HG02642 (cell line): ENCODE measurements at regions not wholly inside any gene's neighbourhood (a gene's known extent, or its start where the extent isn't known, plus 50 kb on each side); places are given as distances from the start of the nearest gene placed in this dataset.
"Not testable (repeated sequence)": the region's sequence is repeated elsewhere in the genome, so short reads cannot be mapped to it uniquely, and the experiment has no call there.

ENCODE experiments used
- ATAC-seq: cut with Tn5 transposase; IDR thresholded peaks from one replicate; pipeline ENCODE4 v1.9.1; 2021; ENCODE audit warnings: mild to moderate bottlenecking; ENCODE audit not compliant: unreplicated experiment, poor library complexity

DNA sequence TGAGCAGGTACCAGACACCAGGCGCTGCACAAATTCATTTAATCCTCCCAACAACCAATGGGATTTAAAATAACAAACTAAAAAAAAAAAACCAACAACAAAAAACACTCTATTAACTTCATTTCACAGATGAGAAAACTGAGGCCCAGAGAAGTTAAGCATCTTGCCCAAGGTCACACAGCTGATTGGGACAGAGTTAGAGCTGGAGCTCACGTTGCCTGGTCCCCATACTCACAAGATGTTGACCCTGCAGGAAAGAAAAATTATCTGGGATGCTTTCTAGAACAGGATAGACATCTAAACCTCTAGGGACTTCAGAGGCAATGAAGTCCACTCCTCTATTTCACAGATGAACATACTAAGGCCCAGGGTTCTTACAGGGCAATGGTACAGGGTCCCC, 175.3 kb downstream of the PSMG1 start:
- no peak for ATAC-seq

DNA sequence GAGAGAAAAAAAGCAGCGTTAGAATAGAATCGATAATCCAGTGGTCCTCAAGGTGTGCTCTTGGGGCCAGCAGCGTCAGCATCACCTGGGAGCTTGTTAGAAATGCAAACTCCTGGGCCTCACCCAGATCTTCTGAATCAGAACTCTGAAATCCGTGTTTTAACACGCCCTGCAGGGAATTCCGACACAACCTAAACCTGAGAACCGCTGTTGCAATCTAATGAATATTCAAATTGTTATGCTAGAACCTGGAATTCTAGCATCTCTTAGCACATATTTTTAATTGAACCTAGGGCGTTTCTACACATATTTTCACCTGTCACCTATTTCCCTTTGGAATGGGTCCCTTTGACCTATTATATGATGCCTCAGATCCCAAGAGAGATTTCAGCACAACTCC, 175.7 kb downstream of the PSMG1 start:
- ATAC-seq = no peak

DNA sequence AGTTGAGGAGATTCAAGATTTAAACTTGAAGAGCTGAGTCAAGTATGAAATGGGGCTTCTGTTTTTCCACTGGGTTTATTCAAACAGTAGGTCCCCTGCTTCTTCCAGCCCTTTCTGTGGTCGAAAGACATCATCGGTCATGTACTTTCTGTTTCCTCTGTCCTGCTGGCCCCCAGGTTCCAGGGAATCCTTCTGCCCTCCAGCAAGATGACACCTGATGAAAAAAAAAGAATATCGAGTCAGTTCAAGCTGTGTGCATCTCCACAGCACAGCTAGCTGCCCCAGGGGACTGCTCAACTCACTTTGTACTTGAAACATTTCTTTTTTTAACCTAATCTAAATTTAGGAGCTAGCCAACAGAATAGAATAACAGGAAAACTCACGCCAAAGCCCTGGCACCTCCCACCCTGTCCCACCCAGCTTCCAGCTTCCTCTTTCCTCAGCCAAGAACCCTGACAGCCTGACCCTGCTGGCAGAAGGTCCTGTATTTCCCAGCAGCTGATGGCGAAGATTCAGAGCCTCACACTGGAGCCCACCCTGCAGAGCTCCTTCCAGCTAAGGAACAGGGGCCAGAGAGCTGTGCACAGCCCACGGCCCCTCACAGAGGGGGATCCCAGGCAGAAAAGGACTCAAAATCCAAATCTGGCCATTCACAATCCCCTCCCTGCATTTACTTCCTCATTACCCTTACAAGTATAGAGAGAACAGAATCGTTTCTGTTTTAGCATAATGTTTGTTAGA, 176.5 kb downstream of the PSMG1 start:
- ATAC-seq = no peak

DNA sequence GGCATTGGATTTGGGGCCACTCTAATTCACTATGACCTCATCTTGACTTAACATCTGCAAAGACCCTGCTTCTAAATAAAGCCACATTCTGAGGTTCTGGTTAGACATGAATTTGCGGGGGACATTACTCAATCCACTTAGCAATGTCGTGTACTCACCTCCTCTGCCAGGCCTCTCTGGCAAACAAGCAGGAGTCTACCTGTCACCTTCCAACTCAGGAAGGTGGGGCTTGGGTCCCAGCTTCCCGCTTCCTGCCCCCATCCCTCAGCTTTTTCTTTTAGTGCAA, 177.8 kb downstream of the PSMG1 start:
- no peak for ATAC-seq

DNA sequence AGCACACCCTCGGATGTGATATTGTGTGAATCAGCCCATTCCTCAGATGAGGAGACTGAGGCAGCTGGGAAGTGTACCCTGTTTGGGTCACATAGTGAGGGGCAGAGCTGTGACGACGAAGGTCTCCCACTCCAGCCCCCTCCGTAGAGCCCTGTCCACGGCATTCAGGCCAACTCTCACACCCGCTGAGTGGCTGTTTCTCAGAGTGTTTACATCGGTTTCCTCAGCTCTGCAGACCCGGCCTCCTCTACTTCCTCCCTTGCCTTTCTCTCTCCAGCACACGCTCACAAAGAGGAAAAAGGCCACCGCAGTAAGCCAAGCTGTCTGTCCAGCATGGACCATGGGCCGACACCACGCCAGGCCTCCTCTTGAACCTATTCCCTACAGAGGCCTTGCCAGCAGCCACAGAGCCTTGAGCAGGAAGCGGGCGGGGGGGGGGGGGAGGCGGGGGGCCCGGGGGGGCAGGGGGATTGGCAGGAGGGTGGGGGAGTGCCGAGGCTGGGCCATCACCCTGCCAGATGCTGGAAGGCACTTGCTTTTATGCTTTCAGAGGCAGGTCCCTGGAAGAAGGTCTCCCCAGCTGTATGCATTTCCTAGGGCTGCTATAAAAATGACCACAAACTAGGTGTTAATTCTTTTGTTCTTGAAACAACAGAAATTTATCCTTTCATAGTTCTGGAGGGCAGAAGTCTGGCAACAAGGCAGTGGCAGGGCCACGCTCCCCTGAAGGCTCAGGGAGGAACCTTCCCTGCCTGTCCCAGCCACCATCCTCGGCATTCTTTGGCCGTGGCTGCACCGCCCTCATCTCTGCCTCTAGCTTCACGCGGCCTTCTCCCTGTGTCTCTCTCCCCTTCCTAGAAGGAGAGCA, 178.4 kb downstream of the PSMG1 start:
- ATAC-seq = no peak

DNA sequence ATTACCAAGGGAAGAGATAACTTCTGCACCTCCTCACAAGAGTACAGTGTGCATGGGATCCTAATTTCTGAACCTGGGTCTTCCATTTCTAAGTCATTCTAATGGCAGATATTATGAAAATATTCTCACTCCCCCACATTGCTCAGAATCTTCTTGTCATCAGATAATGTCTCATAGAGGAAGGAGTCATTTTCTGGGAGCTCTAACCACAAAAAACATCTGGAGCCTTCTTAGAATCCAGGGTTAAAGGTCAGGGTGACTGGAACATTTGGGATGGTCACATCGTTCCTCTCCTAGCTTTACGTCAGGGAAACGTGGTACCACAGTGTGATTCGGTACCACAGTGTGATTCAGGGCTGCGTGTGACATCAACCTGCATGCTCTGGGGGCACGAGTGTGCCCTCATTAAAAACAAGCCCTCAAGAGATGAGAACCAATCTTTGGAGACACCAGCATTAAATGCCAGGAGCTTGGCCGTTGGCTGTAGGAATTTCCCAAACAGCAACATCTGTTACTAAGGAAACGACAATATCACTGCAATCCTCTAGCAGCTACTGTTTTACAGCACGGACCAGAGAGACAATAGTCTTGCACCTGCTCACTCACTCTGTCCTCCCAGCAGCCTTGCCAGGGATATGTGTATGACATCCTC, 179.1 kb downstream of the PSMG1 start:
- ATAC-seq = no peak

DNA sequence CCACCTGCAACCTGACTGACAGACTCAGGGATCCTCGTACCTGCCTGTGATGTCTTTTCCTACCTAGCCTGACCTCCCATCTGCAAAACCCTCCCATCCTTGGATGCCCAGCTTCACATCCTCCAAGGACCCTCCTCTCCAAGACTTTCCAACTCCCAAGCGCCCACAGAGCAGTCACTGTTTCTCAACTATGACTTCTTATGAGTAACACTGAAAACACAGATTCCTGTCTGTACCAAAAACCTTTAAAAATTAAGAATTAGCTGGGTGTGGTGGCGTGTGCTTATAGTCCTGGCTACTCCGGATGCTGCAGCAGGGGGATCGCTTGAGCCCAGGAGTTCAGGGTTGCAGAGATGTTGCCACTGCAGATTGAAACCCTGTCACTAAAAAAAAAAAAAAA, 181.9 kb downstream of the PSMG1 start:
- no peak for ATAC-seq

DNA sequence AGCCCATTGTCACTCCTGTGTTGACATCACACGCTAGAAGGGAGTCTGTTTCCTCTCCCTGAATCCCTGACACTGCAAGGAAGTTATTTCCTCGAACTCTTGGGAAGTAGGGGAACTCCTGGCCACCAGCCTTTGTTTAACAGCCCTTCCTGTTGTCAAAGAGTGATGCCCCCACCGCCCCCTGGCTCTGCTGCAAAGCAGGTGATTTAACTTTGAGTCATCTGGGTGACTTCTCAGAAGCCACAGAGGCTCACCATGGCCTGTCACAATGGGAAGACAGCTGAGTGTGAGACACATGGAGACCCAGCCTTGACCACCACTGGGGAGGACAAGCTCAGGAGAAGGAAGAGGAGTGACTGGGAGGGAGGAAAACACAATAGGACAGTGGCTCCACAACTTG, 182.8 kb downstream of the PSMG1 start:
- ATAC-seq = no peak

DNA sequence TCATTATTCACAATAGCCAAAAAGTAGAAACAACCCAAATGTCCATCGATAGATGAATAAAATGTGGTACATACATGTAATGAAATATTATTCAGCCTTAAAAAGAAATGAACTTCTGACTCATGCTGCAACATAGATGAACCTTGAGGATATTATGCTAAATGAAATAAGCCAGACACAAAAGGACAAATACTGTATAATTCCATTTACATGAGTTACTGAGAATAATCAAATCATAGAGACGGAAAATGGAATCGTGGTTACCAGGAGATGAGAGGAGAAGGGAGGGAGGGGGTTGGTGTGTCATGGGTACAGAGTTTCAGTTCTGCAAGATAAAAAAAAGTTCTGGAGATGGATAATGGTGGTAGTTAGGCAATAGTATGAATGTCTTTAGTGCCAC, 184.1 kb downstream of the PSMG1 start:
- ATAC-seq = no peak

DNA sequence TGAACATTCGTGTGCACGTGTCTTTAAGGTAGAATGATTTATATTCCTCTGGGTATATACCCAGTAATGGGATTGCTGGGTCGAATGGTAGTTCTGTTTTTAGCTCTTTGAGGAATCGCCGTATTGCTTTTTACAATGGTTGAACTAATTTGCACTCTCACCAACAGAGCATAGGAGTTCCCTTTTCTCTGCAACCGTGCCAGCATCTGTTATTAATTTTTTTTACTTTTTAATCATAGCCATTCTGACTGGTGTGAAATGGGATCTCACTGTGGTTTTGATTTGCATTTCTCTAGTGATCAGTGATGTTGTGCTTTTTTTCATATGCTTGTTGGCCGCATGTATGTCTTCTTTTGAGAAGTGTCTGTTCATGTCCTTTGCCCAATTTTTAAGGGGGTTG, 185.0 kb downstream of the PSMG1 start:
- ATAC-seq = not testable (repeated sequence)

DNA sequence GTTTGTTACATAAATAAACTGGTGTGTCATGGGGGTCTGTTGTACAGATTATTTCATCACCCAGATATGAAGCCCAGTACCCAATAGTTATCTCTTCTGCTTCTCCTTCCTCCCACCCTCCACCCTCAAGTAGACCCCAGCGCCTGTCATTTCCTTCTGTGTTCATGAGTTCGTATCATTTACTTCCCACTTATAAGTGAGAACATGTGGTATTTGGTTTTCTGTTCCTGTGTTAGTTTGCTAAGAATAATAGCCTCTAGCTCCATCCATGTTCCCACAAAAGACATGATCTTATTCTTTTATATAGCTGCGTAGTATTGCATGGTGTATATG, 185.4 kb downstream of the PSMG1 start:
- ATAC-seq = not testable (repeated sequence)

DNA sequence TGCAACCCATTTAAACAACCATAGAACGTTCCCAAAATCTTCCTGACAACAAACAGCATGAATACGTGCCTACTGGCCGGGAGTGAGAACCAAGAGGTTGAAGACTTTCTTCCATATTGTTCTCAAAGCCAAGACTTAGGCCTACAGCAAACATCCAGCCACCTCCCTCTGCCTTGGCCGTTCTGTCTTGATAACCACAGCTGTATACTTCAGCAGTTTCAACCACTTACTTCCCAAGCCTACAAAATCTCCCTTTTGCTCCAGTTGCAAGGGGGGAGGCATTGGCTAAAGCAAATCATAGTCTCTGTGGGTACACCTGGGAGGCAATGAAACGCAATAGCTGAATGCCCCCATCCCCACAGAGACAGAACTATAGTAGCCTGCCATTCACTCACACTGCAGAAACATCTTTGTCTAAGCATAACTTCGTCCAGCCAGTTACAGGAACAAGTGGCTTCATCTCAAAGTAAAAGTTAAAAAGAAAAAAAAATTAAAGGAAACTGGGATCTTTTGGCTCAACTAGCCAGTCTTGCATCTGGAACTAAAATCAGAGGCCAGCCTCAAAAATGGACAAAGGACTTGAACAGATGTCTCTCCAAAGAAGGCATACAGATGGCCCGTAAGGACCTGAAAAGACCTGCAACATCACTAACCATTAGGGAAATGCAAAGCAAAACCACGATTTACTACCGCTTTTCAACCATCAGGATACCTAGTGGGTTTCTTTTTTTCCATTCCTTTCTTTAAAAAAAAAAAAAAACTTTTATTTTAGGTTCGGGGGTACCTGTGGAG, 186.0 kb downstream of the PSMG1 start:
- ATAC-seq = no peak

DNA sequence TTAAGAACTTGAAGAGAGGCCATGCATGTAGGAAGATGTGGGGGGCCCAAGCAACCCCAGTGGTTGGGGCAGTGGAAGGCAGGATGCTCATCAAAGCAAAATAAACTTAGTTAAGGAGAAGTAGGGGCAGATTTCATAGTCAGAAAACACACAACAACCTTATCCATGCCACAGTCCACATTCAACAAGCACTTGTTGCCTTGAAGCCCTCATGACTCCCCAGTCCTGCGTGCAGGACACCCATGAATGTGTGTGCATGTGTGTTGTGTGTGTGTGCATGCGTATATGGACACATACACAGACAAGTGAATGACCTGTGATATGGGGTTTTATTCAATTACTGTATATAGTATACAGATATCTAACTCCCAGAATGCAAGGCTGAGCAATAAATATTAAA, 186.9 kb downstream of the PSMG1 start:
- no peak for ATAC-seq

DNA sequence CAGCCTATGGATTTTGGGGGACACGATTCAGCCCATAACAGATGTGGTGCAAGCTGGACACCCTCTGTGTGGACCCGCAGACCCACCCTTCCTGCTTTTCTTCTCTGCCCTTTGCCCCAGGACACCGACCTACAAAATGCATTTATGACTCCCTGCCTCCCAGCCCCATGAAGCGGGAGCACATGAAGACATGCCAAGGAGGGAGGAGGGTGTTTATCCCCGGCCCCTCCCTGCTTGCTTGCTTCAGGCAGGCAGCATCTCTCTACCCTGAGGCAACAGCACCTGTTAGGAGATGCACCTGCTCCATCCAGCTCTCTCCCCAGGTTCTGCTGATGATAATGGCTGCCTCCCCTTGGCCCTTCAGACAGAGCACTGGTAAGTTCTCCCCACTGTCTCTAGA, 187.5 kb downstream of the PSMG1 start:
- no peak for ATAC-seq

DNA sequence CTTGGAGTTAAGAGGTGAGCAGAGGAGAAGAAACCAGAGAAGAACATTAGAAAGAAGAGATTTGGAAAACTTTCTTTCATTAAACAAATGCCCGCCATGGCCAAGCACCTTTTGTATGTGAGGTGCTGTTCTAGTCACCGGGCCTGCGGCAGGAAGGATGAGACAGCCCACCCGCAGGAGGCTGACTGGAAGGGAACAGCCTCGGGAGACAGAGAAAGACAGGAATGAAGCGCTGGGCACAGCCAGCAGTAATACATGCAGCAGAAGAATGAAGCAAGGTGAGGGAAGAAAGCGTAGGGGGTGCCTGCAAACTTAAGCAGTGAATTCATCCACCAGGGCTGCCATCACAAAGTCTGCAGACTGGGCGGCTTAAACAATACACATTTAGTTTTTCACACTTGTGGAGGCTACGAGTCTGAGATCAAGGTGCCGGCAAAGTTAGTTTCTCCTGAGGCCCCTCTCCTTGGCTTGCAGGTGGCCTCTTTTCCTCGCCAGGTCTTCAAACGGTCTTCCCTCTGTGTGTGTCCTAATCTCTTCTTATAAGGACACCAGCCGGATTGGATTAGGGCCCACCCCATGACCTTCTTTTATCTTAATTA, 188.1 kb downstream of the PSMG1 start:
- ATAC-seq = no peak

DNA sequence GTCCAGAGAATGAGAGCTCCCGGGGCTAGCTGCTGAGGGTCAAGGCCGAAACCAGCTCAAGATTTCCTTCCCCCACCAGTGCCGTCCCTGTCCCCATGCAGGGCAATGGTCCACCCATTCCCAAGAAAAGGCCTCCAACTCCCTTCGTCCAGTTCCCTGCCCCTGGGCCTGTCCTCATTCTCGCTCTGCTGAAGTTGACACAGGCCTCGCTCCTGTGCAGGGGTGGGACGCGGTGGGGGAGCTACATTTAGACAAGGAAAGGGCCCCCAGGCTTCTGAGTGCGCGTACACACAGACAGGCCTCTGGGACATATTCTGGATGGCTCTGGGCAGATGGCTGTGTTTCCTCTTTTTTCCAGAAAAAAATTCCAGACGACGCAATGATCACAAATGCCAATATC, 188.3 kb downstream of the ETS2 start:
- ATAC-seq = no peak

DNA sequence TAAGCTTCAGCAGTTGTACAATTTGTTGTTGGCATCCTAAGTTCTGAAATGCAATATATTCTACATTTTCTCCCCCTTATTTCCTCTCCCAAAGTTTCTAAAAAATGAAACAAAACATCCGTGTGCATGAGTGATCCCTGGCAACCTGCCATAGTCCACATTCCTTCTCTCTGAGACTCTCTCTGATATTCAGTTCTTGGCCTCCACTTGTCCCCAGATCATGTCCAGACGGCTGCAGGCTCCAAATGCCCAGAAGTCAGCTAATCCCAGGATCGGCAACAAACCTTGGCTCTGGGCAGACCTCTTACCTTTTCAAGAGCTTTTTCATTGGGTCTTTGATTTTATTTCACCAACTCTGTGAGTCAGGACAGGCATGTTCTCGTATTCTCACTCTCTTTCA, 187.8 kb downstream of the ETS2 start:
- ATAC-seq = no peak

DNA sequence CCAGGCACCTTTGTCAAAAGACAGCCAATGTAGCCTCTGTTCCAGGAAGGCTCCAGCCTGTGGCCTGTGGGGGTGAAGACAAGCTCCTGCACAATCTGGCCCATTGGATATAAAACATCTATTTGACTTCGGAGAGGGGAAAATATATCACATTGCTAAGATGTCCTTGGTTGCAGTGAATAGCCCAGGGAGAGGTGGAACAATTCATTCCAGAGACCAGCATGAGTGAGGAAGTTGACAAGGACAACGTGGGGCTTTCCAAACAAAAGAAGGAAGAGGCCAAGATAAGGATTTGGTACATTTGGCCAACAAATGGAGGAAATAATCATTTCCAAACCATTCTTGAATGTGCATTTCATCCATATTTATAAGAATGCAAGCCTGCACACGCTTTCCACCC, 187.0 kb downstream of the ETS2 start:
- ATAC-seq = no peak

DNA sequence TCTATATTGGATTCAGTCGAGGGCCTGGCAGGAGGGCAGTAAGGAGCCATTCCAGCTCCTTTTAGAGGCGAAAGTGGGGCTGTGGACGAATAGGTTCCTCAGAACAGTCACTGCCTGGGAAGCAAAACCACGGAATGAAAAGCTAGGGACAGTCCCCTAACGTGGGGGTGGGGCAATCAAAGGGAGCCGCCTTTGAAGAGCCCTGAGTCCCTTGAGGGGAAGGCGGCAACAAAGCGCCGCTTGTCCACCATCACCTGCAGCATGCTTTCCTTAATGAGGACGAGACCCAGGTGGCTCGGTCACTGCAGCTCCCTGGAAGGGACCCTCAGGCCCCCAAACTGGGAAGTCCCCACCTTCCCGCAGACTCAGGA, 184.7 kb downstream of the ETS2 start:
- no peak for ATAC-seq

DNA sequence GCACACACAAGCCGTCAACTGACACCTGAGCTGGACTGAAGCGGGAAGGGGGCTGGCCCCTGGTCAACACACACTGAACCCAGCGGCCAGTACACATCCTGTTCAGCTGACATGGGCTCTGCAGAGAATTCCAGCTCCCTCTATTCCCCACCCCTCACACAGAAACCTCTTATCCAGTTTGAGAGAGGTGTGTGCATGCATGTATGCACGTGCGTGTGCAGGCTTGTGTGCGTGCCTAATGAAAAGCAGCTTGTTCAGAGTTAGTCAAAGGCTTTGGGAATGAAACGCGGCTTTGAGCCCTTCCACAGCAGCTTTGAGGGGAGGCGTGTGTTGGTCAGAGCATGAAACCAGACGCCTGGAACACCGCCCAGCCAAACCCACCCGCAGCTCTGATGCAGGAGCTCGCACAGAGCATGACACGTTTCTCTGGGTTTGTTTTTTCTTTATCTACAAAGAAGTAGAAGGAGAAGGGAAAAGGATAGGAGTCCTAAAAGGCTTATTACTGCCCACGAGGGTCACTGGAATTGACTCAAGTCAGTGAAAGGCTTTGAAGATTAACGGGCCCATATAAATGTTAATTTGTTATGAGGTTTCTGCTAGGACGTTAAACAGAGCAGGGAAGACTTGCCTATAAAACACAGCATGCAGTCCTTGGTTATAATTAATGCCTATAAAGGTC, 184.2 kb downstream of the ETS2 start:
- ATAC-seq = no peak
